HG02981 (cell line): ENCODE measurements at regions not wholly inside any gene's neighbourhood (a gene's known extent, or its start where the extent isn't known, plus 50 kb on each side); places are given as distances from the start of the nearest gene placed in this dataset.

ENCODE experiments used
- ATAC-seq: cut with Tn5 transposase; IDR thresholded peaks from one replicate; pipeline ENCODE4 v1.9.1; 2021; ENCODE audit warnings: mild to moderate bottlenecking, moderate library complexity; ENCODE audit not compliant: unreplicated experiment

DNA sequence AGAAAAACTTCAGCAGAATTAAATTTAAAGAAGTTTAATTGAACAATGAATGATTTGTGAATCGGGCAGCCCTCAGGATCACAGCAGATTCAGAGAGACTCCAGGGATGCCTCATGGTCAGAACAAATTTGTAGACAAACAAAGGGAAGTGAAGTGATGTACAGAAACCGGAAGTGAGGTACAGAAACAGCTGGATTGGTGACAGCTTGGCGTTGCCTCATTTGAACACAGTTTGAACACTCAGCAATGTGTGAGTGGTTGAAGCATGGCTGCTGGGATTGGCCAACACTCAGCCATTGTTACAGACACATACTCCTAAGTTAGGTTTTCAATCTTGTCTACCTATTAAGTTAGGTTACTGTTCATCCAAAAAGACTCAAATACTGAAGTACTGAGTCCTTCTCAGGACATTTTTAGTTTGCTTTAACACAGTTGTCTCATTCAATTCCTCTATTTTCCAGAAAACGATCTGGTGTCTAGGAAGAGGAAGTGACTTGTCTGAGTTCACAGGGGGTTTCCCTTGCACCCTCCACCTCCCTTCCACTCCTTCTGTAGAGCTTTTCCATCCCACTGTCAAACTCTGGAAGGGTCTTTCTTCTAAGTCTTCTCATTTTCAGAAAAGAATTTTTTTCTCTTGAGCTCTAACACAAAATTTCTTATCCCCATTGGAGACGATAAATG lies 137.9 kb downstream of the SLC4A3 start:
- ATAC-seq: no peak

DNA sequence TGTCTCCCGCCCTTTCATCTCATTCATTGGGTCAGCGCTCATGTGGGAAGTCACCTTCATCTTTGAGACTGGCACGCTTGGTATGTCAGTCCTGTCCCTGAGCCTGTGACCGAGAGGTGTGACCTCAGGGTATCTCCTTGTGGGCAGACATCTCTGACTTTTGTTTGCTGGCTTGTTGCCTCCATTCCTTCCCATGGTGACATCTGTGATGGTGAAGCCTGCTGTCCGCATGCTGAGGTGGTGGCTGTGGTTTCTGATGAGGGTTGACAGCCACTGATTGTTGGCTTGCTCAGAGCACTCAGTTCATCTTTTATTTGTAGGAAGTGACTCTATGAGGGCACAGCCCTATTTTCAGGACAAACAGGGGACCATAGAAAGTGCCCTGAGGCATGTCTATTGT lies 139.2 kb downstream of the SLC4A3 start:
- ATAC-seq: no peak

GRCh38 chr2:219769090-219769910 lies 141.9 kb downstream of the SLC4A3 start:
- ATAC-seq: no peak

DNA sequence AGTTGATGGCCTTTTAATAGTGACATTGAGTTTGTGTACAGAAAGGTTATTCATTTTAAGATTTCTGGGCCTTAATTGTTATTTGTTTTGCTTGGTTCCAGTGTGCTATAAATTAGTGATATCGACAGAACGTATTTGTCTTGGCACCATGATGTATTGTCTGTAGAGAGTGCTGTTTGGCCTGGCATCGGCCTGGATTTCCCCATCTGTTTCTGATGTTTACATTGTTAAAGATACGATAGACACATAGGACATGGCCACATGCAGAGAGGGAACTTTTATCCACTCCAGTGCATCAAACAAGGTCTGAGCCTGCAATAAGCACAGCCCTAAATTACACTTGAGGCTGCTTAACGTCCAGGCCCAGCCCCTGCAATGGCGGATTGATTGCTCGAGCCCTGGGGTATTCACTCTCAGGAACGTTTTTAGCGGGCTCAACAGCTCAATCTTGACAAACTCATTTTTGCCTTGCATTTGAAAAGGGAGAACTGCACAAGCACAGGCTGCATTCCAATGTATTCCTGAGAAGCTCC lies 144.7 kb downstream of the SLC4A3 start:
- ATAC-seq: no peak

DNA sequence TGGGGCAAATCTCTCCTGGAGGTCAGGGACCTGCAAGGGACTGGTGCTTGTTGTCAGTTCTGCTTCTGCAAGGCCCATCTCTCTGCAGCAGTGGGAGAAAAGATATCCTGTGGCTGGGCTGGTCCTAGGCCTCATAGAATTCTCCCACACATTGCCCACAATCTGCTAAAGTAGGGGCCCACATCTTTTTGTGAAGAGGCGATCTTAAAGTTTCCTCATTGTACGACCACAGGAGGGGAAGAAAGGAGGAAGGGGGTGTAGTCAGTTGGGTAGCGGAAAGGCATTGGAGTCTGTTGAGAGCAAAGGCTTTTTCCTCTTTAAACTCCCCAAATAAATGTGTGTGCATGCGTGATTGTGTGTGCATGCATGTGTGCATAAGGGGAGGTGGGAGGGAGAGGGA lies 145.3 kb downstream of the SLC4A3 start:
- ATAC-seq: no peak

- no peak for ATAC-seq
Measured at GRCh38 chr2:219775506-219775905, 148.1 kb downstream of the SLC4A3 start.

- no peak for ATAC-seq
Measured at GRCh38 chr2:219777388-219777787, 150.0 kb downstream of the SLC4A3 start.

- no peak for ATAC-seq
Measured at GRCh38 chr2:219778189-219778588, 150.8 kb downstream of the SLC4A3 start.

DNA sequence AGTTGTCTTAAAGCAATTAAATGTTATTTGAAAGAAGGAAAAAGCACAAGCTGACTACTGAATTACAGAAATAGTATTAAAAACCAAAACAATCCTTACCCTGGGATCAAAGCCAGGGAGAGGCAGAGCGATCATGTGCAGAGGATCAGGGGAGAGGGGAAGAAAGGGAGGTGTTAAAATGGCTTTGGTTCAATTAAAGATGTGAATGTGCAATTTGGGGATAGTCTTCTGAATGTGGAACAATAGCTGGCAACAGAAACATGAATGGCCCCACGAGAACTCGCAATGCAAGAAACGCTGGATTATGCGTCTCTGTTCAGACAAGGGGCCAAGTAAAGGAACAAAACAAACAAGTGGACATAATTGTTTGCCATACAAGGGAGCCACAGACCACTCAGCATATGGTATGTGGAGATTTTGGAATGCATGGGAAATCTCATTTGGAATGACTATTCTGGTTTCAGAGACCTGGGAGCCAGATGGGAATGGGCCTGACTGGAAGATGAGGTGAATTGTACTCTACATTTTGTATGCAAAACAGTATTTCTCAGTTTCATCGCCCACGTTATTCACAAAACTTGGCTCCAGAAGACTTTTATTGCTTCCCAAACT lies 155.4 kb downstream of the SLC4A3 start:
- ATAC-seq: no peak

- no peak for ATAC-seq
Measured at GRCh38 chr2:219783359-219783975, 156.0 kb downstream of the SLC4A3 start.

DNA sequence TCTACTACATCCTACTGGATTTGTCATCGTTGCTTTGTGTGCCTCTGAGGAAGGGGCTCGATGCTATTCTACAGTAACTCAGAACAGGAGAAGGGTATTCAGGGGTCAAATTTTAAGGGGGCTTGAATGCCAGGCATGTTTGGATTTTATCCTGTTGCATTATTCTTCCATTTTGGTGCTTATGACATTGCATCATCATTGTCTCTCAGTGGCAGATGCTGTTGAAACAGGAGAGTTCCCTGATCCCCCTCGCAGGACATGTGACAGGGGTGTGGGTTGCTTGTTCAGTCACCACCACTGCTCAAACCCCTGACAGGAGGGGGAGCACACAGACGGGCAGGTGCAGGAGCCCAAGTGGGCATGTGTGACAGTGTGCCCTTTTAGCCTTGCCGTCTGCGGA lies 156.7 kb downstream of the SLC4A3 start:
- ATAC-seq: no peak

- ATAC-seq: no peak
Measured at GRCh38 chr2:219789476-219789875, 162.0 kb downstream of the SLC4A3 start.

- ATAC-seq: no peak
Measured at GRCh38 chr2:219792446-219792845, 165.0 kb downstream of the SLC4A3 start.

- no peak for ATAC-seq
Measured at GRCh38 chr2:219798430-219798829, 171.0 kb downstream of the SLC4A3 start.

DNA sequence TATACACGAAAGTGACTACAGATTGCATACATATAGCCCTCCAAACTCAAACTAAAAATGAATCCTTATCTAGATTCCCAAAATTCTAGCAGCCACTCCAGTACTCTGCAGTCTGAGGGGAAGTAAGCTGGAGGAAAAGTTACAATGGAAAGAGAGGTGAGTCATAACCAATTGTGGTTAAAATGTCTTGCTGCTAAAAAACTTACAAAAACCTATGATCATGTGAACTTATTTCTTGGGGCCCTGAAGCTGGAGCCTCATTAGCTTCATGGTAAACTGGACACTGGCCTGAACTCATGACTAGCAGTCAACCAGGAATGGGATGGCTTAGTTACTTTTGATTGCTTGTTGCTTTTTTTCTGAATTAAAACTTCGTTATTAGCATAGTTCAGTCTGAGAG lies 175.9 kb downstream of the SLC4A3 start:
- ATAC-seq: no peak

DNA sequence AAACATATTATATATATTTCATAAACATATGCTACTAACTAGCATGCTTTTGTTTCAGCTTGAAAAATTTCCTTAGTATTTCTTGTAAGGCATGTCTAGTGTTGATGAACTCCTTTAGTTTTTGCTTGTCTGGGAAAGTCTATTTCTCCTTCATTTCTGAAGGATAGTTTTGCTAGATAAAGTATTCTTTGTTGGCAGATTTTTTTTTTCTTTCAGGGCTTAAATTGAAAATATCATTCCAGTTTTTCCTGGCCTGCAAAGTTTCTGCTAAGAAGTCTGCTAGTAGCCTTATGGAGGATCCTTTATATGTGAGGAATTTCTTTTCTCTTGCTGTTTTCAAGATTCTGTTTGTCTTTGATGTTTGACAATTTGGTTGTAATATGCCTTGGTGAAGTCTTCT lies 183.5 kb downstream of the SLC4A3 start:
- no peak for ATAC-seq

- no peak for ATAC-seq
Measured at GRCh38 chr2:219812672-219813071, 185.2 kb downstream of the SLC4A3 start.

DNA sequence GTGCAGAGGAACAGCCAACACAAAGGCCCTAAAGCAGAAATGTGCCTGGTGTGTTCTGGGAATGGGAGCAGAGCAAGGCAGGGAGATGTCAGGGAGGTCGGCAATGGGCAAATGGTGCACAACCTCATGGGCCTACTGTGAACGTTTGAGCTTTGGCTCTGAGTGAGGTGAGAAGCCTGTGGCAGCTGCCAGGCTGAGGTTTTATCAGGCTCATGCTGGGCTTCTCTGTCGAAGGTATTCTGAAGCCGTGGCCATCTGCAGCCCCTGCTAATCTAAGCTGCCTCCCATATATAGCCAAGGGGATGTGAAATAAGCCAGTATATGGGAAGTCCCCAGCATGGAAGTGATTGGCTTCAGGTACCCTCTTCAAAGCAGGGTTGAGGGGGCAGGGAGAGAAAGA lies 193.3 kb downstream of the SLC4A3 start:
- no peak for ATAC-seq

- no peak for ATAC-seq
Measured at GRCh38 chr2:219823574-219823973, 196.1 kb downstream of the SLC4A3 start.

GRCh38 chr2:219824996-219825395 lies 197.6 kb downstream of the SLC4A3 start:
- ATAC-seq: no peak

DNA sequence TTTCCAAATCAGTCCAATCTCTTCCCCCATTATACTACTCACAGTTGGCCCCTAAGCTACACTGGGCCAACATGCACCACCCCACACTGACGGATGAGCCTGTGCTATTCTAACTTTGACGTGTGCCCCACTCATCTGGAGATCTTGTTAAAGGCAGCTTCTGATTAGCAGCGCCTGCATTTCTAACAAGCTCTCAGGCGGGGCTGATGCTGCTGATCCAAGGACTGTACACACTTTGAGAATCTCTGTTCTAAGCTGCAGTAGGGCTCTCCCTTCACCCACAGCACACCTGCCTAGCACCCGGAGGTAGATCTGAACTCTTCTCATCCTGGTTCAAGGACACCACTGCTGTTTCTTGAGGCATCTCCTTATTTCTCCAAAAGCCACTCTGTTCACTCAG lies 200.7 kb downstream of the SLC4A3 start:
- no peak for ATAC-seq
